GM23248 (cell line): ENCODE measurements at regions not wholly inside any gene's neighbourhood (a gene's known extent, or its start where the extent isn't known, plus 50 kb on each side); places are given as distances from the start of the nearest gene placed in this dataset.

Experiments used
- DNase-seq: peaks from one replicate; pipeline ENCODE4 v3.0.0-alpha.2; 2015
- H2AFZ ChIP-seq: fragments of 200-600 bp; sonication (generic); 2 replicates; pipeline ENCODE4 v1.6.1; 2016; ENCODE audit warnings: antibody characterized with exemption
- H3F3A ChIP-seq: fragments of 200-600 bp; sonication (generic); 2 replicates; pipeline ENCODE4 v1.6.1; 2016; ENCODE audit warnings: mild to moderate bottlenecking, antibody characterized with exemption, mixed run types; ENCODE audit not compliant: insufficient read depth
- H3K27ac ChIP-seq: fragments of 200-600 bp; sonication (generic); 2 replicates; pipeline ENCODE4 v1.5.1; 2016; ENCODE audit warnings: mild to moderate bottlenecking
- H3K27me3 ChIP-seq: fragments of 200-600 bp; sonication (generic); replicated peaks from 2 replicates; pipeline ENCODE4 v1.6.1; 2016; ENCODE audit warnings: mild to moderate bottlenecking; ENCODE audit not compliant: insufficient read depth
- H3K36me3 ChIP-seq: fragments of 200-600 bp; sonication (generic); 2 replicates; pipeline ENCODE4 v1.6.1; 2016; ENCODE audit warnings: low read depth, mild to moderate bottlenecking
- H3K4me1 ChIP-seq: fragments of 200-600 bp; sonication (generic); 2 replicates; pipeline ENCODE4 v1.6.1; 2016; ENCODE audit warnings: mild to moderate bottlenecking; ENCODE audit not compliant: insufficient read depth
- H3K4me2 ChIP-seq: fragments of 200-600 bp; sonication (generic); one replicate; pipeline ENCODE4 v1.6.1; 2016; ENCODE audit warnings: mild to moderate bottlenecking; ENCODE audit not compliant: unreplicated experiment
- H3K4me3 ChIP-seq: fragments of 200-600 bp; sonication (generic); 2 replicates; pipeline ENCODE4 v1.5.1; 2016; ENCODE audit warnings: mild to moderate bottlenecking
- H3K79me2 ChIP-seq: fragments of 200-600 bp; sonication (generic); 2 replicates; pipeline ENCODE4 v1.6.1; 2016; ENCODE audit warnings: mild to moderate bottlenecking; ENCODE audit not compliant: insufficient read depth
- H3K9ac ChIP-seq: fragments of 200-600 bp; sonication (generic); 2 replicates; pipeline ENCODE4 v1.6.1; 2016; ENCODE audit warnings: mild to moderate bottlenecking
- H3K9me2 ChIP-seq: fragments of 200-600 bp; sonication (generic); 2 replicates; pipeline ENCODE4 v1.6.1; 2016; ENCODE audit warnings: mixed run types, mild to moderate bottlenecking, moderate library complexity; ENCODE audit not compliant: insufficient read depth
- H3K9me3 ChIP-seq: fragments of 200-600 bp; sonication (generic); one replicate; pipeline ENCODE4 v1.6.1; 2017; ENCODE audit warnings: low read depth
- H4K20me1 ChIP-seq: fragments of 200-600 bp; sonication (generic); 2 replicates; pipeline ENCODE4 v1.6.0; 2016; ENCODE audit not compliant: insufficient read depth
- EZH2 ChIP-seq: fragments of 200-600 bp; sonication (generic); IDR thresholded peaks from 2 replicates; pipeline ENCODE4 v1.6.1; 2018; ENCODE audit warnings: antibody characterized with exemption, mild to moderate bottlenecking; ENCODE audit not compliant: insufficient read depth, poor library complexity, severe bottlenecking
- EZH2phosphoT487 ChIP-seq: fragments of 200-600 bp; sonication (generic); IDR thresholded peaks from 2 replicates; pipeline ENCODE4 v1.6.1; 2018; ENCODE audit warnings: antibody characterized with exemption, moderate library complexity, mild to moderate bottlenecking, low read depth; ENCODE audit not compliant: insufficient read depth
- WGBS, 2 experiments: methylation state at CpG; one replicate each; pipeline ENCODE4 v1.1.6; 2015 to 2017; ENCODE audit warnings: low lambda C conversion rate in 2 of 2, low coverage in 1 of 2; ENCODE audit errors: missing lambda C conversion rate in 2 of 2; 5-methylcytosine and 5-hydroxymethylcytosine counted together
- in situ Hi-C: fragments of 300-500 bp; cut with MboI; formaldehyde crosslinking; loops from 2 replicates; pipeline ENCODE4 v1.15.0; 2020

- Histone ChIP-seq H4K20me1 (no peaks in the 10 kb centered on the region), H3F3A (no peaks in the 10 kb centered on the region), H3K4me3 (no peak overlapping the region), H3K27me3 (no peaks in the 10 kb centered on the region), H3K9ac (no peak overlapping the region), H3K9me2 (no peaks in the 10 kb centered on the region), H3K4me1 (no peaks in the 10 kb centered on the region), H3K4me2 (no peak overlapping the region), H2AFZ (no peak overlapping the region), H3K36me3 (no peaks in the 10 kb centered on the region), H3K27ac (no peak overlapping the region), H3K79me2 (no peaks in the 10 kb centered on the region), H3K9me3 (no peaks in the 10 kb centered on the region)
- in situ Hi-C loops, result no loop called here
- WGBS, 2 experiments, result 82 to 84% methylated on average over 4 of the region's 4 CpGs
- TF ChIP-seq EZH2, result no peak
- no peak for DNase-seq
Observed at GRCh38 chr12:88904705-88905104, 324.4 kb upstream of the KITLG start.

GRCh38 chr12:88903333-88903732 lies 323.1 kb upstream of the KITLG start:
- in situ Hi-C loops, result no loop called here
- H3K9me2 ChIP-seq, result no peaks in the 10 kb centered on the region
- DNase-seq, result no peak

GRCh38 chr12:88897723-88898122 lies 317.5 kb upstream of the KITLG start:
- no peaks in the 10 kb centered on the region for H3K27me3 ChIP-seq
- H3K9ac ChIP-seq, result no peak overlapping the region
- H3K9me3 ChIP-seq, result no peaks in the 10 kb centered on the region
- H3K4me1 ChIP-seq, result peaks cover 18% of the 10 kb centered on the region
- no peak overlapping the region for H3K4me3 ChIP-seq
- no peak for TF ChIP-seq EZH2phosphoT487
- TF ChIP-seq EZH2, result no peak
- H3K27ac ChIP-seq, result no peak overlapping the region
- peak; percentile 32 for DNase-seq
- peaks cover 7% of the 10 kb centered on the region; the same call in 1 of the 2 replicates for H3F3A ChIP-seq
- H3K36me3 ChIP-seq, result no peaks in the 10 kb centered on the region
- no peak overlapping the region for H3K4me2 ChIP-seq
- H3K79me2 ChIP-seq, result no peaks in the 10 kb centered on the region
- WGBS, 2 experiments, result 95 to 100% methylated on average over 1 of the region's 1 CpG
- in situ Hi-C loops, result no loop called here
- no peak overlapping the region for H2AFZ ChIP-seq
- no peaks in the 10 kb centered on the region for H3K9me2 ChIP-seq
- no peaks in the 10 kb centered on the region for H4K20me1 ChIP-seq

More at GRCh38 chr12:88903333-88903732, 323.1 kb upstream of the KITLG start:
- 93 to 100% methylated on average over 4 of the region's 4 CpGs for WGBS, 2 experiments
- Histone ChIP-seq H3K9ac (no peak overlapping the region), H3K4me2 (no peak overlapping the region), H3K4me3 (no peak overlapping the region), H4K20me1 (no peaks in the 10 kb centered on the region), H3K4me1 (no peaks in the 10 kb centered on the region), H3K36me3 (no peaks in the 10 kb centered on the region), H3F3A (no peaks in the 10 kb centered on the region), H3K9me3 (no peaks in the 10 kb centered on the region), H3K27ac (no peak overlapping the region), H3K79me2 (no peaks in the 10 kb centered on the region), H3K27me3 (no peaks in the 10 kb centered on the region), H2AFZ (no peak overlapping the region)
- no peak for TF ChIP-seq EZH2
- no peak for TF ChIP-seq EZH2phosphoT487

- no peak for TF ChIP-seq EZH2phosphoT487
- TF ChIP-seq EZH2, result no peak
- WGBS, 2 experiments, result 2 to 3% methylated on average over 2 of the region's 2 CpGs
- no peak overlapping the region; the same call in 1 of the 2 replicates for H2AFZ ChIP-seq
- H4K20me1 ChIP-seq, result no peaks in the 10 kb centered on the region
- peak overlapping the region; percentile 28 for H3K27ac ChIP-seq
- no peak overlapping the region for H3K9ac ChIP-seq
- peak; percentile 56 for DNase-seq
- H3K4me1 ChIP-seq, result peaks cover 18% of the 10 kb centered on the region
- no peaks in the 10 kb centered on the region for H3K27me3 ChIP-seq
- peak overlapping the region; percentile 16 for H3K4me2 ChIP-seq
- H3K9me3 ChIP-seq, result no peaks in the 10 kb centered on the region
- peaks cover 7% of the 10 kb centered on the region; the same call in 1 of the 2 replicates for H3F3A ChIP-seq
- H3K79me2 ChIP-seq, result no peaks in the 10 kb centered on the region
- in situ Hi-C loops, result no loop called here
- no peaks in the 10 kb centered on the region for H3K9me2 ChIP-seq
- H3K36me3 ChIP-seq, result no peaks in the 10 kb centered on the region
- H3K4me3 ChIP-seq, result no peak overlapping the region
Observed at GRCh38 chr12:88896958-88897357, 316.7 kb upstream of the KITLG start.

- peaks cover 18% of the 10 kb centered on the region for H3K4me1 ChIP-seq
- no peak for DNase-seq
- TF ChIP-seq EZH2 (no peak), EZH2phosphoT487 (no peak)
- H3K9me2 ChIP-seq, result no peaks in the 10 kb centered on the region
- WGBS, 2 experiments, result 80 to 87% methylated on average over 1 of the region's 1 CpG
- no peaks in the 10 kb centered on the region for H4K20me1 ChIP-seq
- no peaks in the 10 kb centered on the region for H3K36me3 ChIP-seq
- in situ Hi-C loops, result no loop called here
- no peaks in the 10 kb centered on the region for H3K9me3 ChIP-seq
- no peak overlapping the region for H3K9ac ChIP-seq
- no peak overlapping the region for H2AFZ ChIP-seq
- no peaks in the 10 kb centered on the region for H3K79me2 ChIP-seq
- H3K27ac ChIP-seq, result no peak overlapping the region
- no peak overlapping the region for H3K4me2 ChIP-seq
- H3F3A ChIP-seq, result peaks cover 7% of the 10 kb centered on the region; the same call in 1 of the 2 replicates
- H3K27me3 ChIP-seq, result no peaks in the 10 kb centered on the region
- no peak overlapping the region for H3K4me3 ChIP-seq
Observed at GRCh38 chr12:88895634-88896033, 315.4 kb upstream of the KITLG start.
